Endothelial cell of umbilical vein (primary cell): ENCODE measurements at regions not wholly inside any gene's neighbourhood (a gene's known extent, or its start where the extent isn't known, plus 50 kb on each side); places are given as distances from the start of the nearest gene placed in this dataset.

Experiments used
- BruUV-seq: library from RNA; stranded (reverse); fragments of 400-500 nt; replicated peaks from 2 replicates; lab custom pipeline; 2021; lab: Mats Ljungman, UMichigan
- CTCF ChIA-PET: fragments of 300-600, 350-600 bp; sonication (Branson Sonifier 250); formaldehyde crosslinking; loops from one replicate; lab custom pipeline; 2021; ENCODE audit warnings: antibody characterized with exemption, inconsistent platforms; lab: Charles Lee
- POLR2A ChIA-PET: fragments of 300-600, 350-600 bp; sonication (Branson Sonifier 250); formaldehyde crosslinking; loops from one replicate; lab custom pipeline; 2021; ENCODE audit warnings: antibody characterized with exemption, inconsistent platforms; lab: Charles Lee
- DNase-seq: peaks from one replicate; pipeline ENCODE4 v3.0.0-alpha.2; 2011; ENCODE audit warnings: low read depth, low spot score
- FAIRE-seq: peaks from 2 replicates; lab custom pipeline; 2011; peaks lifted over from hg19 to GRCh38; lab: Jason Lieb, UNC
- H2AFZ ChIP-seq: 2 replicates; pipeline ENCODE4 v1.6.0; 2012; ENCODE audit warnings: low read depth, low read length, control low read depth, inconsistent platforms
- H3K27ac ChIP-seq: 2 replicates; pipeline ENCODE4 v1.5.1; 2011; ENCODE audit warnings: low read depth, mild to moderate bottlenecking, control low read depth, low read length, moderate library complexity; ENCODE audit not compliant: insufficient read depth
- H3K27me3 ChIP-seq, 2 experiments: 2 replicates each; pipeline versions ENCODE4 v1.6.0 to v1.6.1; 2011; ENCODE audit warnings: low read length in 2 of 2, mixed read lengths in 1 of 2; ENCODE audit not compliant: control insufficient read depth in 2 of 2, insufficient read depth in 2 of 2
- H3K36me3 ChIP-seq, 2 experiments: 2 replicates in 1 of 2; 3 replicates in 1 of 2; pipeline ENCODE4 v1.5.1; 2011; ENCODE audit warnings: low read length in 2 of 2, mild to moderate bottlenecking in 1 of 2, moderate library complexity in 1 of 2; ENCODE audit not compliant: control insufficient read depth in 2 of 2, insufficient read depth in 2 of 2; ENCODE audit errors: extremely low read depth in 1 of 2
- H3K4me1 ChIP-seq: 3 replicates; pipeline ENCODE4 v1.5.1; 2011; ENCODE audit warnings: mild to moderate bottlenecking, low read length; ENCODE audit not compliant: control insufficient read depth, insufficient read depth; ENCODE audit errors: extremely low read depth
- H3K4me2 ChIP-seq: 2 replicates; pipeline ENCODE4 v1.6.1; 2011; ENCODE audit warnings: low read length, control low read depth, mixed read lengths; ENCODE audit not compliant: insufficient read depth
- H3K4me3 ChIP-seq, 3 experiments: fragments of 200-600 bp in 1 of 3; sonication (generic), shearing (Covaris generic) in 1 of 3; replicated peaks in 1 of 3; 2 replicates each; pipeline ENCODE4 v1.5.1; 2011 to 2016; ENCODE audit warnings: control low read depth in 3 of 3, low read length in 3 of 3, mild to moderate bottlenecking in 2 of 3, inconsistent platforms in 1 of 3, low read depth in 1 of 3, moderate library complexity in 1 of 3; ENCODE audit not compliant: insufficient read depth in 1 of 3
- H3K79me2 ChIP-seq: 2 replicates; pipeline ENCODE4 v1.6.0; 2012; ENCODE audit warnings: low read length, inconsistent platforms; ENCODE audit not compliant: control insufficient read depth, insufficient read depth
- H3K9ac ChIP-seq: replicated peaks from 2 replicates; pipeline ENCODE3; 2011; ENCODE audit warnings: low read length, control low read depth; ENCODE audit not compliant: insufficient read depth; ENCODE audit errors: extremely low read depth
- H3K9me1 ChIP-seq: replicated peaks from 3 replicates; pipeline ENCODE4 v1.6.0; 2011; ENCODE audit warnings: mild to moderate bottlenecking, low read length; ENCODE audit not compliant: control insufficient read depth, insufficient read depth; ENCODE audit errors: extremely low read depth
- H3K9me3 ChIP-seq: replicated peaks from 2 replicates; pipeline ENCODE4 v1.5.1; 2012; ENCODE audit warnings: low read length, inconsistent platforms; ENCODE audit not compliant: control insufficient read depth, insufficient read depth
- H4K20me1 ChIP-seq: replicated peaks from 2 replicates; pipeline ENCODE3; 2011; ENCODE audit warnings: mild to moderate bottlenecking, low read length; ENCODE audit not compliant: control insufficient read depth, insufficient read depth; ENCODE audit errors: extremely low read depth
- CTCF ChIP-seq, 2 donors: IDR thresholded peaks; 1 replicate in 1 of 2; 2 replicates in 1 of 2; pipeline ENCODE4 v1.5.1; 2011; ENCODE audit warnings: low read length in 2 of 2, mild to moderate bottlenecking in 2 of 2, moderate library complexity in 2 of 2, control low read depth in 1 of 2, inconsistent platforms in 1 of 2, low read depth in 1 of 2; ENCODE audit not compliant: insufficient read depth in 1 of 2; ENCODE audit errors: extremely low read depth in 1 of 2
- EZH2 ChIP-seq: IDR thresholded peaks from 2 replicates; pipeline ENCODE4 v1.6.1; 2012; ENCODE audit warnings: borderline replicate concordance, low read depth, mild to moderate bottlenecking, moderate library complexity, low read length, inconsistent platforms; ENCODE audit not compliant: severe bottlenecking
- FOS ChIP-seq: IDR thresholded peaks from 2 replicates; pipeline ENCODE4 v1.6.1; 2011; ENCODE audit warnings: mild to moderate bottlenecking, low read length, moderate library complexity, borderline replicate concordance; ENCODE audit not compliant: insufficient read depth
- GATA2 ChIP-seq: IDR thresholded peaks from 2 replicates; pipeline ENCODE4 v1.7.0; 2011; ENCODE audit warnings: low read depth, mild to moderate bottlenecking, moderate library complexity, mixed read lengths, low read length; ENCODE audit not compliant: insufficient read length, insufficient read depth
- JUN ChIP-seq: IDR thresholded peaks from 2 replicates; pipeline ENCODE4 v1.6.1; 2011; ENCODE audit warnings: borderline replicate concordance, low read depth; ENCODE audit not compliant: insufficient read length, insufficient read depth
- MAX ChIP-seq: IDR thresholded peaks from 2 replicates; pipeline ENCODE4 v1.6.1; 2011; ENCODE audit not compliant: insufficient read depth, insufficient read length
- MYC ChIP-seq: IDR thresholded peaks from one replicate; pipeline ENCODE4 v1.6.1; 2011; ENCODE audit warnings: mild to moderate bottlenecking, low read depth, low read length
- POLR2A ChIP-seq: IDR thresholded peaks from 2 replicates; pipeline ENCODE4 v1.6.1; 2012; ENCODE audit warnings: low read depth, mild to moderate bottlenecking, control low read depth, low read length
- POLR2AphosphoS5 ChIP-seq: IDR thresholded peaks from 2 replicates; pipeline ENCODE4 v1.6.1; 2012; ENCODE audit warnings: low read depth, mild to moderate bottlenecking, control low read depth, low read length, moderate library complexity; ENCODE audit not compliant: insufficient read depth
- dilution Hi-C: fragments of 300-500 bp; cut with MboI; formaldehyde crosslinking; loops from one replicate; pipeline ENCODE4 v1.15.0; 2019; ENCODE audit warnings: low sequenced_read_pairs; ENCODE audit not compliant: extremely low pct_ligation_motif_present
- intact Hi-C: fragments of 100-400 bp; cut with micrococcal nuclease; formaldehyde crosslinking; loops from one replicate; pipeline ENCODE4 v1.10.0; 2022

GRCh38 chrX:75892749-75893148, 107.7 kb upstream of the MAGEE2 start:
- Histone ChIP-seq H4K20me1 (no peaks in the 10 kb centered on the region), H3K27ac (no peak overlapping the region), H3K9me3 (no peaks in the 10 kb centered on the region), H3K9ac (no peak overlapping the region), H3K9me1 (no peaks in the 10 kb centered on the region), H3K36me3 (no peaks in the 10 kb centered on the region), H3K79me2 (no peaks in the 10 kb centered on the region), H3K4me1 (no peaks in the 10 kb centered on the region), H3K4me3 (no peak overlapping the region), H2AFZ (no peak overlapping the region), H3K27me3 (no peaks in the 10 kb centered on the region), H3K4me2 (no peak overlapping the region)
- TF ChIP-seq MAX: no peak
- no peak for TF ChIP-seq CTCF (IDR thresholded peaks at IDR 0.05; ENCODE audit: extremely low read depth in 1 of 2, insufficient read depth in 1 of 2, low read depth in 1 of 2, low read length in 2 of 2)
- TF ChIP-seq FOS: no peak
- TF ChIP-seq POLR2A: no peak
- no peak for TF ChIP-seq JUN
- no peak for TF ChIP-seq MYC
- TF ChIP-seq EZH2: no peak
- no peak for TF ChIP-seq GATA2
- TF ChIP-seq POLR2AphosphoS5: no peak
- FAIRE-seq (no peak), DNase-seq (no peak)
- no TSS peak for BruUV-seq
- intact Hi-C loops (no loop called here), dilution Hi-C loops (no loop called here)
- POLR2A ChIA-PET: no interaction called here
- CTCF ChIA-PET: no interaction called here
